H1 (cell line): ENCODE measurements at regions not wholly inside any gene's neighbourhood (a gene's known extent, or its start where the extent isn't known, plus 50 kb on each side); places are given as distances from the start of the nearest gene placed in this dataset.

ENCODE experiments used
- CTCF ChIP-seq, 3 experiments: IDR thresholded peaks; 1 replicate in 2 of 3; 2 replicates in 1 of 3; pipeline versions ENCODE4 v1.5.1 to v1.6.1; 2011; ENCODE audit warnings: low read length in 3 of 3, mild to moderate bottlenecking in 3 of 3, inconsistent platforms in 2 of 3, low read depth in 1 of 3, moderate library complexity in 1 of 3; ENCODE audit not compliant: insufficient read depth in 1 of 3; ENCODE audit errors: control extremely low read depth in 1 of 3

GRCh38 chr10:110413049-110413783 lies 84.5 kb upstream of the DUSP5 start (continued):
- no peak for TF ChIP-seq CTCF (IDR thresholded peaks at IDR 0.05; ENCODE audit: control extremely low read depth in 1 of 3, insufficient read depth in 1 of 3, low read depth in 1 of 3, low read length in 3 of 3)
